ENCODE measurements at regions not wholly inside any gene's neighbourhood (a gene's known extent, or its start where the extent isn't known, plus 50 kb on each side); places are given as distances from the start of the nearest gene placed in this dataset.

DNA sequence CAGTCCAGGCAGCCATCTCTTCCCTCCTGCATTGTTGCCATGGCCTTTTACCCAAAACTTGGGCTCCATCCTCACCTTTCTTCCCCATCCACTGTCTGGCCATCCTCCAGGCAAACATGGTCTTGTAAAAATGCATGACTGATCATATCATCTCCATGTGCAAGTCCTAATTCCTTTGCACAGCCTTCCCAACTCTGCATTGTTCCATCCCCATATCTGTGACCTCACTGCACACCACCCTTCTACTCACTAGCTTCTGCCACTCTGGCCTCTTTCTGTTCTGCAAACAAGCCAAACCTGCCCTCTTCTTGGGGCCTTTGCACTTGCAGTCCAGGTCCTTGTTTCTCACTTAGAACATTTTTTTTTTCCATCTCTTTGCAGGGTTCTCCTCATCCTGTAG is 230.1 kb upstream of the GJB5 start:
- TF ChIP-seq, protein P1, sequence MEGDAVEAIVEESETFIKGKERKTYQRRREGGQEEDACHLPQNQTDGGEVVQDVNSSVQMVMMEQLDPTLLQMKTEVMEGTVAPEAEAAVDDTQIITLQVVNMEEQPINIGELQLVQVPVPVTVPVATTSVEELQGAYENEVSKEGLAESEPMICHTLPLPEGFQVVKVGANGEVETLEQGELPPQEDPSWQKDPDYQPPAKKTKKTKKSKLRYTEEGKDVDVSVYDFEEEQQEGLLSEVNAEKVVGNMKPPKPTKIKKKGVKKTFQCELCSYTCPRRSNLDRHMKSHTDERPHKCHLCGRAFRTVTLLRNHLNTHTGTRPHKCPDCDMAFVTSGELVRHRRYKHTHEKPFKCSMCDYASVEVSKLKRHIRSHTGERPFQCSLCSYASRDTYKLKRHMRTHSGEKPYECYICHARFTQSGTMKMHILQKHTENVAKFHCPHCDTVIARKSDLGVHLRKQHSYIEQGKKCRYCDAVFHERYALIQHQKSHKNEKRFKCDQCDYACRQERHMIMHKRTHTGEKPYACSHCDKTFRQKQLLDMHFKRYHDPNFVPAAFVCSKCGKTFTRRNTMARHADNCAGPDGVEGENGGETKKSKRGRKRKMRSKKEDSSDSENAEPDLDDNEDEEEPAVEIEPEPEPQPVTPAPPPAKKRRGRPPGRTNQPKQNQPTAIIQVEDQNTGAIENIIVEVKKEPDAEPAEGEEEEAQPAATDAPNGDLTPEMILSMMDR (IDR thresholded peaks at IDR 0.05; ENCODE audit: low read depth, low read length), result no peak
- TF ChIP-seq POLR2A (IDR thresholded peaks at IDR 0.05; ENCODE audit: extremely low read depth, insufficient read length), result no peak
- TF ChIP-seq, protein P2, sequence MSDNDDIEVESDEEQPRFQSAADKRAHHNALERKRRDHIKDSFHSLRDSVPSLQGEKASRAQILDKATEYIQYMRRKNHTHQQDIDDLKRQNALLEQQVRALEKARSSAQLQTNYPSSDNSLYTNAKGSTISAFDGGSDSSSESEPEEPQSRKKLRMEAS (IDR thresholded peaks at IDR 0.05; ENCODE audit: low read depth, low read length), result no peak

All from NB4 (cell line).